Muscle of arm (tissue), 1 donor: ENCODE measurements at regions not wholly inside any gene's neighbourhood (a gene's known extent, or its start where the extent isn't known, plus 50 kb on each side); places are given as distances from the start of the nearest gene placed in this dataset.
A peak's percentile ranks its signal among the peaks of the same experiment; 100 is the strongest.
"Not testable (repeated sequence)": the region's sequence is repeated elsewhere in the genome, so short reads cannot be mapped to it uniquely, and the experiment has no call there.

ENCODE experiments used
- DNase-seq: peaks from one replicate; pipeline ENCODE4 v3.0.0-alpha.2; 2013

DNA sequence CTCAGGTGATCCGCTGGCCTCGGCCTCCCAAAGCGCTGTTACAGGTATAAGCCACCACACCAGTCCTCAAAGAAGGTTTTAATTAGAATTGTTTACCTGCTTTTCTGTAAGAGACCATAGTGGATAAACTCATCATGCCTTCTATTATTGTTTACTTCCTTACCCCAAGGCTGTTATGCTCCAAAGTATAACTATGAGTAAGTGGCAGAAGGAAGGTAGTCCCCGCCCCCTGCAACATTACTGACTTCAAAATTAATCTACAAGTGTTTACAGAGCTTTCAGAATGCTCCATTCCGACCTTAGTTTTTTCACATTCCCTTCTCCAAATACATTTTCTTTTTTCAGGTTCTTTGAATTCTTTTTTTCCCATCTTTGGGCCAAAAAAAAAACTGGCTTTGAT, 480.5 kb upstream of the NOX3 start:
- DNase-seq: no peak

DNA sequence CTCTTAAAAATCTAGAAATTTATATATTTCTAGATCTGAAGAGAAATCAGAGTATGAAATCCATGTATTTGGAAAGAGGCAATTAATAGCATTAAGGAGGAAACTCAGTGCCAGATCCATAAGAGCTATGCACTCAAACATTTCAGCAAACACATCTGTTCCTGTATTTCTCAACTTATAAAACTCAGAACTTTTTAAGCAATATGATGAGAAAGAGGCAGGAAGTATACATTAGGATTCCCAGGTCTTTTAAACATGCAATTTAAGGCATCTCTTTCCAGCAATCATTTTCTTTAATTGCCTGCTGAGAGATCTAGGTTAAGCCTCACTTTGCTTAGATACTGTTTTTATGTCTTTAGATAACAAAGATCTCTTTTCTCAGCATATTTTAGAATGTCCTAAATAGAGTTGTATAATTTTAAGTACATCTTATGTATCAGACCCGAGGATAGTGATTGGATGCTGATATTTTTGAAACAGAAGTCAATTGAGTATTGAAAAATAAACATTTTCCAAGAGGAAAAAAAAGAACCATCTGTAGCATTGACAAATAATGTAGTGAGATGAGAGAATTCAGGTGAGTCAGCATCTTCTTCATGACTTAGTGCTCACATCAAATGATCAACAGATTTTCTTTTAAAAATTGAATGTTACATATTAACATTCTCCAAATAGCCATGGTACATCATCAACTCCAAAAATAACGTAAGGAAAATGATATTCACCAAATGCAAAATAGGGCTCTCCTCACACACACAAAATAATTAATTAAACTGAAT, 461.4 kb upstream of the NOX3 start:
- DNase-seq: no peak

DNA sequence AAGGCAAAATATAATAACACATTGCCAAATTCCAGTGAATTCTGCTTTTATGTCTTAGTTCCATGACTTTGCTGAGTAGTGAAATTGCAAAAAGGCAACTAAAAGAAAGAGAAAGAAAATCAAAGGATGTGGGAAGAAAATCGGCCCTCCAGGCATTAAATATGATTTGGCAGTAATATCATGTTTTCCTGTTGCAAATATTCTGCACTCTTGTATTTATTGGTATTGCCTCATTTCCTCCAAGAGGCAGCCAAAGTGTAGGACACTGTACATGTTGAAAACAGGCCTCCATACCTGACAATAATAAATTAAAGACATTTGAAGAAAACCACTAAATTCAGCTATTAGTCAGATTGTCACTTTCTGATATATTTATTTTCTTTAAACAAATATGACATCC, 460.0 kb upstream of the NOX3 start:
- peak; percentile 15 for DNase-seq

DNA sequence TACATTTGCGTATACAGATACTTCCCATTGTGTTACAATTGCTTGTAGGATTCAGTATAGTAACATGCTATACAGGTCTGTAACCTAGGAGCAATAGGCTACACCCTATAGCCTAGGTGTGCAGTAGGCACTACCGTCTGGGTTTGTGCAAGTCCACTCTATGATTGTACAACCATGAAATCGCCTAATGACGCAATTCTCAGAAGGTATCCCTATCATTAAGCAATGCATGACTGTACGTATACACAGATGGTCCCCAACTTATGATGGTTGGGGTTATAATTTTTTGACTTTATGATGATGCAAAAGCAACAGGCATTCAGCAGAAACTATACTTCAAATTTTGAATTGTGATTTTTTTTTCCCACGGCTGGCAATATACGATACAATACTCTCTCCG, 458.2 kb upstream of the NOX3 start:
- no peak for DNase-seq

DNA sequence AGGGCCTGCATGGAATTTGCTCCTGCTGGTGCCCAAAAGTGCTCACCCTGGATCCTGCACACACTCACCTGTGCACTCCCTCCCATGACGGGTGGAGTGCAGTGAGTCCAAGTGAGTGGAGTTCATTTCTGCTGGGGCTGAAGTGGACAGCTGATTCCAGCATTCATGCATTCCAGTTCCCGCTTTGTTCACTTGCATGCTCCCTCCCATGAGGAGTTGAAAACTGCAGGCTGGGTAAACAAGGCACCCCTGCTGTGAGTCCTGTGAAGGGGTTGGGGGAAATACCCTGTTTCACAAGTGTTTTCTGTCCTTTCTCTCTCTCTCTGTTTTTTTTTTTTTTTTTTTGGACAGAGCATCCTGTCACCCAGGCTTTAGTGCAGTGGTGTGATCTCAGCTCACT, 454.1 kb upstream of the NOX3 start:
- DNase-seq: no peak

DNA sequence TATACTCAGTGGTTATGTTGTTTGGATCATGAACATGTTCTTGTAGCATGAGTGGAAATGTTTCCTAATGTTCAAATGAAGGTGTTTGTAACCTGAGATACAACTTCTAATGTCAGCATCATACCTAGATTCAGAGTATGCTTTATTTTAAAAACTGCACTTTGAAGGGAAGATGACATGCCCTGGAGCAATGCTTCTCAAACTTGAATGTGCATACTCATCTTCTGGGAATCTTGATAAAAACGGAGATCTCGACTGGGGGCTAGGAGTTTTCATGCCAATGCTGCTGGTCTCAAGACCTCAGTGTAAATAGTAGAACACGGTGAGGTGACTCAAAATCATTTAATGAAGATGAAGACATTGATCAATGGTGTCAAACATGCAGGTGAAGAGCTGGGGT, 440.0 kb upstream of the NOX3 start:
- DNase-seq: no peak

DNA sequence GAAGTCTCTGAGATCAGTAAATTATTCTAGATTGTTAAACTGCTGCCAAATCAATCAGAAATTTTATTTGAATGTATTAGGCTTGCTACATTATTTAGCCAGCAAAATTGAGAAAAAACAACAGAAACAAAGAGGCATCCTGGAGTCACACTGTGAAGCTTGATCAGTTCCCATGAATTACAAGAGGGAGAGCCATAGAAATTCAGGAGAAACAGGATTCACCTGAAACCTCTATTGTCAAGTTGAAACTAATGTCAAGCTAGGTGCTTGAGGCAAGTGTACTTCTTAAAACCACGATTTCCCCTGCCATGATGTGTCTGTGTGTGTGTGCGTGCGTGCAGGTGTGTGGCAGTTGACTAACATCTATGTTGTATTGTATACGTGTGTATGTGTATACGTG, 439.1 kb upstream of the NOX3 start:
- DNase-seq: no peak

DNA sequence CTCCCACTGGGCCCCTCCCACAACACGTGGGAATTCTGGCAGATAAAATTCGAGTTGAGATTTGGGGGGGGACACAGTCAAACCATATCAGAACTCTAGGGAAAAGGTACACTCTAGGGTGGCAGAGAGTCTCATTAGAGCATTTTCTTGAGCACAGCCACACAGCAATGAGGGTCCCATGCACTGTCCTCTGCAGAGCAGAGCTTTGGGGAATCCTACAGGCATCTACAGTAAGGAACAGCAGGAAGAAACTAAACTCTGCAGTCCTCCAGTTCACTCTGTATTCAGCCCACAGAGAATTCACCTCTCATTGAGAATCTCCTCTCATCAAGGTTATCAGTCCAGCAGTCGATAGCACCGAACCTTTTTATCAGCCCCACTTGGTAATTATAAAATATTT, 438.6 kb upstream of the NOX3 start:
- no peak for DNase-seq

DNA sequence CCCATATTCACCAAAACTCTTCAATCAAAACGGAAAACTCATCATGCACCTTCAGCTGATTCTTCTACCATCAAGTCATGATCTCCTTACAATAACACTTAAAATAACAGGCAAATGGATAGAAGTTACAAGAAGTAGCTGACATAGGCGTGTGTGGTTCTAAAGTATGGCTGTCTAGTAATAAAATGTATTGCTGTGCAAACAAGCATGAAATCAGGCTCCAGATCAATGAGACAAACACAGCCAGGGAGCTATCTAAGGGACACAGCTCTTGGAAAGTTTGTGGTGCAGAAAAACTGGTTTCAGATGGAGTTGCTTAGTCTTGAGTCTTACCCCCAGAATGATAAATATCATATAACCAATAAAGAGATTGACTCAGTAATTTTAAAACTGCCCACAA, 434.8 kb upstream of the NOX3 start:
- no peak for DNase-seq

DNA sequence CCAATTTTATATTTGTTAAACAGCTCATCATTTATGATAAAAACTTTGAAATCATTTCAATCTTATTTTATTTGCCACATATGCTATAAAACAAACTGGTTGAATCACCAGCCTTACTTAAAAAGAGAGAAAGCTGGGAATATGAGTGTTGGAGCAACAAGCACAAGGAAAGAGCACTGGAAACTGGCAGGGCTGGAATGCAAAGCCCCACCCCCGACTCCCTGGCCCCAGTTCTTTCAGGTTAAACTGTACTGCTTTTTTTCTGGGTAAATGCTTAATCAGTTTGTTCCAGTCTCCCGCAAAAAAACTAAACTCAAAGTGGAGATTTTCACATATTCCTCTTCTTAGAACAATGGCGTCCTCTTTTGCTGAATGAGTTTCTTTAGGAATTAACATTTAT, 433.8 kb upstream of the NOX3 start:
- no peak for DNase-seq

DNA sequence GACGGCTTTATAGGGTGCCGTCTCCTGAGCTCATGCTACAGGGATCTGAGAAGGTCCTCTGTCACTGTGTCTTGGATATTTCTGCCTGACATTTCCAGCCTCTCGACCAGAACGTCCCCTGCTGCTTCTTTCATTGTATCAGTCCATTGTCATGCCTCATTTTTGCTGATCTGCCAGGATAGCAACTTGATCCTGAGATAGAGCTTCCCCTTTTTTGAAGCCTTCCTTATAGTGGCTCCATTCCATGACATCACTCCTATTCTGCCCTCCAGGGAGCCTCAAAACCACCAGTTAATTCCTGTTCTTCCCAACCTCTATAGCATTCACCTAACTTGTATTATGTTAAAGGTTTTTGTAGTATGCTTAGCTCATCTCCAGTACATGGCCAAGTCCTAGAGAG, 431.8 kb upstream of the NOX3 start:
- DNase-seq: no peak

DNA sequence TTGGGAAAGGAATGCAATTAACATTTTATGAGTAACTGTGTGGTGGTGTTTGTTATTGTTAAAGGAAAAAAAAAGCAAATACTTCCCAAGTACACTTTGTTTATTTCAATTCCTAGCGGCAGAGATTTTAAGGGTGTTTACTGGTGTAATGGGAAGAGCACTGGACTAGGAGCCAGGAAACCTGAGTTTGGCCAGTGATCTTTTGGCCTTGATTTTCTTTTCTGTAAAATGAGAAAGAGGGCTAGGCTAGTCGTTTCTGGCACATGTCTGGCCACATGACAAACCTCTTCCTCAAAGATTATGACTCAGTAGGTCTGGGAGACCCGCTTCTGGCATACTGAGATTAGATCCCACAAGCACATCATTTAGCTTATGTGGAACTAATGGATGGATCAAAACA, 428.1 kb upstream of the NOX3 start:
- DNase-seq: no peak

DNA sequence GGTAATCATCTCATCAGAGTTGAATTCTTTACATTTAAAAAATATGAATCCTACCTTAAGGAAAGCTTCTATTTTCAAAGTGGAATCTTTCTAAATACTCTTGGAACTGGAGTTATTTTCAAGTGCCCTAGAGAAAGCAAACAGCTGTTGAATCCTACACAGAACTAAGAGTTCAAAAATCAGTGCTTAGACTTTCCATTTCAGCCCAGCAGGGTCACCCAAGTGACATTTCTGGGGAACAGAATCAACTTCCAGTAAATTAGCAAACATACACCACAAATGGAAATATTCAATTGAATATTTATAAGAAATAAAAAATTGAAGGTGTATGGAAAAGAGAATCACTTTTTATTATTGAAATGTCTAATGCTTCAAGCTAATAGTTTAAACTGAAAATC, 427.7 kb upstream of the NOX3 start:
- DNase-seq: no peak

DNA sequence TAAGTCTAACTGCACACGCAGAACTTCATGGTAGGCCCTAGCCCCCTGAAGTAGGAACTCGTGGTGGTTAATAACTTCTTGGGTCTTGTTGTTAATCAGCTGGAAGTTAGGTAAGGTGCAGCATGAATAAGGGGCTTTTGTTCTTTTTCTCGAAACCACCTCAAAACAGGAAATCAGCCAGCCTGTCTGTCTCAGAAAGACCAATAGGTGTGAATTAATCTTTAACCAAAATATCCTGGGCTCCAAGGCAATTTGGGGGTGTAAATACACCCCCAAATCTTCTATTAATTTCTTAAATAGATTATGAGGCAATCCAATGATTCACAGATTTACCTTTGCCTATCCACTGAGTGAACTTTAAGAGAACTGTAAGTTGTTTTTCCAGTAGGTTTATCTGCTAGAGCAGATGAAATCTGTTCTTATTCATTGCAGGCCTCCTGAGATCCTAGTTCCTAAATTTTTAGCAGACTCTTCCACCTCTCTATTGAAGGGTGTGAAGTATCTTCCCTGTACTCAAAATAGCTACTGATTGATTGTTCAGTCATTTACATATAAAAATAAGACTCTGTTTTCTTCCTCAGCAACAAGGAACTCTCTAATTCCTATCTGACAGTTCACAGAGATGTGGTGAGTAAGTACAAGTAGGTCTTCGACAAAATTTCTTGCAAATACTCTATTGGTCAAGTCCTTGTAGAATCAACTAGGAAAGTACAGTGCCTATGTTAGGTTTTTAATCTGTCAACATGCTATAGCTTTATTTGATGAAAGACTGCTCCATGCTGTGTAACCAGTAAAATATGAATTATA, 427.1 kb upstream of the NOX3 start:
- no peak for DNase-seq

DNA sequence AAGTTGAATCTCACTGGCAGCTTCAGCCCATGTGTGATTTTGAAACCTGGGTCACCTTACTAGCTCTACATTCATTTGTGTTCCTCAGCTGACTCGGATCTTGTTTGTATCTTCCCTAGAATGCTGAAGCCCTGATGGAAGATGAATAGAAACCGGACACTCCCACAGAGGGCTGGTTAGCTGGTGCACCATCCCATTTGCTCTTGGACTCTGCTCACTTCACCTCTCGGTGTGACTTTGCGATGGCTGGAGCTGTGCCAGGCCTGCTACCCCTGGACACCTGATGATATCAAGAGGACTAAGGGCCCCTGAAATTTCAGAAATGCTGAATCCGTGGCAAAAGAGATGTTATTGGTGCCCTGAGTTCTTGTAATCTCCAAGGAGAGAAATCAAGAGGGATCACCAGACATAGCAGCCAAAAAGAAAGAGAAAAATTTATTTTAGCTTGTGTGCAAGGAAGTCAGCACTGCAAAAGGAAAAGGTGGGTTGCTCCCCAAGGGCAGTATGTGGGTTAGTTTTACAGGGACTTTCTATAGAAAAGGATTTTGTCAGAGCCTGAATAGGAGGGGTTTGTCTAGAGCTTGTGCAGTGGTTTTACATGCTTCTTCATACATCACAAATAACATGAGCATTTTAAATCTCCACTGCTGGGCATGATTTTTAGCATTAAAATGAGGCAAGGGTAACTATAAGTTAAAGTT, 426.3 kb upstream of the NOX3 start:
- DNase-seq: no peak

DNA sequence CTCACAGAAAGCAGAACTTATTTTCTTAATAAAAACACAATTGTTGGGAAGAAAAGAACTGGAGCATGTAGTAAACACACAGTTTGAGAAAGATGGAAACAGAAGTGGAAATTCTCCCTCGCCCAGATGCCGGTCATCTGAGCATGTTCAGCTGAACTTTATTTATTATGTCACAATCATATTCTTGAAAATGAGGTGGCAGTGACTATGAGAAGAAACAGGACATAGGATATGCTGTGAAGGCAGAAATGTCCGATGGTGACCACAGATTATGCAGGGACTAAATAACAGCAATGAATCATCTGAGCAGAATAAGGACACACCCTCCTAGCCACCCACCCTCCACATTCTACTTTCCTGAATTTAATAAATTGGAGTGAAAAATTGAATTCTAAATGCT, 425.3 kb upstream of the NOX3 start:
- no peak for DNase-seq

DNA sequence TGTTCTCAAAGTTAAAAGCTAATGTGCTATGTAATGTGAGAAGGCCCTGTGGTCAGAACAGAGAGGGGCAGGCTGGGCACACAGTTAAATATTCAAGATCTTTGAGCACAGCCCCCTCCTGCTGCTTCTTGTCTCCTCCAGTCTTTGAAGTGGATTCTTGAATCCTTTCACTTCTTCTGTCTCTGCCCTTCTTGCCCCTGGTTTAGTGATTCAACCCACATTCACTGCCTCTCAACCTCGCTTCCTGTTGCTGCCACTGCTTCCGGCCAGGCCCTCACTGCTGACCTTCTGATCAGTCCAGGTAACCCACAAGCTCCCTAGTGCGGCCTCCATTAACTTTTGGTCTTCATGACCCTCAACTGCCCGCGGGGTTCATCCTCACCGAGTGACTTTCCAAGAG, 417.3 kb upstream of the NOX3 start:
- no peak for DNase-seq

DNA sequence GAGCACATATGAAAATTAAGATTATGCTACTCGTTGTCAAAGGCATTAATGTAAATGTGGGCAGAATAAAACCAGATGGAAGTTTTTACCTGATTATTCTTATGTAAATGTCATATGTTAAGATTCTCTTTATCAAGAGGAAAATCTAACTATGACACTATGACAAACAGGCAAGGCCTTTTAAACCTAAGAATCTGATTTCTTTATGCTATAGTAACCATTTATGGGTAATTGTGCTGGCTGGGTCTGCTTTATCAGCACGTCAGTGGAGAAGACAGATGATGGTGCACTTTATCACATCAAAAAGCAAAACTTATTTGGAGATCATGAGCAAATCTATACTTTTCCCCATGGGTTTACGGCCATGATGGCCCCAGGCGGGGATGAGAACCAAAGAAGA, 412.0 kb upstream of the NOX3 start:
- no peak for DNase-seq

DNA sequence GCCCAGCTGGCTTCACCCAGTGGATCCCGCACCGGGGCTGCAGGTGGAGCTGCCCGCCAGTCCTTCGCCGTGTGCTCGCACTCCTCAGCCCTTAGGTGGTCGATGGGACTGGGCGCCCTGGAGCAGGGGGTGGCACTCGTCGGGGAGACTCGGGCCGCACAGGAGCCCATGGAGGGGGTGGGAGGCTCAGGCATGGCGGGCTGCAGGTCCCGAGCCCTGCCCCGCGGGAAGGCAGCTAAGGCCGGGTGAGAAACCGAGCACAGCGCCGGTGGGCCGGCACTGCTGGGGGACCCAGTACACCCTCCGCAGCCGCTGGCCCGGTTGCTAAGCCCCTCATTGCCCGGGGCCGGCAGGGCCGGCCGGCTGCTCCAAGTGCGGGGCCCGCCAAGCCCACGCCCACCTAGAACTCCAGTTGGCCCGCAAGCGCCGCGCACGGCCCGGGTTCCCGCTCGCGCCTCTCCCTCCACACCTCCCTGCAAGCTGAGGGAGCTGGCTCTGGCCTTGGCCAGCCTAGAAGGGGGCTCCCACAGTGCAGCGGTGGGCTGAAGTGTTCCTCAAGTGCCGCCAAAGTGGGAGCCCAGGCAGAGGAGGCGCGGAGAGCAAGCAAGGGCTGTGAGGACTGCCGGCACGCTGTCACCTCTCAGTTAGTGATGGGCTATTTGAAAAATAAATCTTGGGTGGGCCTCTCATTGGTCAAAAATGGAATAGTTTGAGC, 411.2 kb upstream of the NOX3 start:
- not testable (repeated sequence) for DNase-seq

DNA sequence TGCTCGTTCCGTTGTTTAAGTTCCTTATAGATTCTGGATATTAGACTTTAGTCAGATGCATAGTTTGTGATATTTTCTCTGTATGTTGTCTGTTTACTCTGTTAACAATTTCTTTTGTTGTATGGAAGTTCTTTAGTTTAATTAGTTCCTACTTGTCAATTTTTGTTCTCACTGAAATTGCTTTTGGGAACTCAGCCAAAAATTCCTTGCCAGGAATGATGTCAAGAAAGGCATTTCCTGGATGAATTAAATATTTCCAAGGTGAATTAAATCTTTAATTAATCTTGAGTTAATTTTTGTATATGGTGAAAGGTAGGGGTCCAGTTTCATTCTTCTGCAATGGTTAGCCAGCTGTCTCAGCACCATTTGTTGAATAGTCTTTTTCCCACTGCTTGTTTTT, 406.2 kb upstream of the NOX3 start:
- DNase-seq: no peak

DNA sequence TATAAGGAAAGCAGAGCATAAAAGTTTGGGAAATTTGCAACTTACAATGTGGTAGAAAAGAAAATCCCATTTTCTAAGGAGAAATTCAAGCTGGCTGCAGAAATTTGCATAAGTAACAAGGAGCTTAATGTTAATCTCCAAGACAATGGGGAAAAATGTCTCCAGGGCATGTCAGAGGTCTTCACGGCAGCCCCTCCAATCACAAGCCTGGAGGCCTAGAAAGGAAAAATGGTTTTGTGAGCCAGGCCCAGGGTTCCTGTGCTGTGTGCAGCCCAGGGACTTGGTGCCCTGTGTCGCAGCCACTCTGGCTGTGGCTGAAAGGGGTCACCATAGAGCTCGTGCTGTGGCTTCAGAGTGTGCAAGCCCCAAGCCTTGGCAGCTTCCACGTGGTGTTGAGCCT, 403.3 kb upstream of the NOX3 start:
- not testable (repeated sequence) for DNase-seq

DNA sequence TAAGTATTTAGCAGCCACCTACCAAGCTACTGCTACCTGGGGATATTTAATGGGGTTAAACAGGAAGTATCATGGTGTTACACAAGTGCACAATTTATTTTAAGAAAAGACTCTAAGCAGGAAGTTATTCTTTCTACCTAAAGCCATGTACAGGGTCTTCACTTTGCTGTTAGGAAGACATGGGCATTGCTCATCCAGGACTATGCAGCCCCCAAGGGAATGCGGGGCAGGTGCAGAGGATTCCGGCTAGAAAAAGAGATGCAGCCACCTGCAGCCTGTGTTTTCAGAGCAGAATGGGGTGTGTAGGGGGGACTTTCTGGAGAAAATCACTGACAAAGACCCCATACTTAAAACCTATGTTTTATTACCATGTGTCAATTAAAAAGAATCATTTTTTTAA, 399.1 kb upstream of the NOX3 start:
- no peak for DNase-seq
